ENCODE measurements at regions not wholly inside any gene's neighbourhood (a gene's known extent, or its start where the extent isn't known, plus 50 kb on each side); places are given as distances from the start of the nearest gene placed in this dataset.

GRCh38 chr11:70824605-70825245 is 426.4 kb downstream of the CTTN start:
- no peak for DNase-seq (ENCODE audit: low read depth in 3 of 3)

GRCh38 chr11:70825893-70826540 is 426.4 kb downstream of the SHANK2 start:
- no peak for DNase-seq (ENCODE audit: low read depth in 3 of 3)

- DNase-seq (ENCODE audit: low read depth in 3 of 3) = no peak
Measured at GRCh38 chr11:70826541-70827335, 425.6 kb downstream of the SHANK2 start.

- DNase-seq (ENCODE audit: low read depth in 3 of 3) = no peak
Measured at GRCh38 chr11:70828593-70829082, 423.7 kb downstream of the SHANK2 start.

- no peak for DNase-seq (ENCODE audit: low read depth in 3 of 3)
Measured at GRCh38 chr11:70829134-70829885, 423.1 kb downstream of the SHANK2 start.

GRCh38 chr11:70829886-70830272 is 422.5 kb downstream of the SHANK2 start:
- no peak for DNase-seq (ENCODE audit: low read depth in 3 of 3)

GRCh38 chr11:70833011-70833410 is 419.4 kb downstream of the SHANK2 start:
- no peak for DNase-seq (ENCODE audit: low read depth in 3 of 3)

- DNase-seq (ENCODE audit: low read depth in 3 of 3) = no peak
Measured at GRCh38 chr11:70833554-70833953, 418.8 kb downstream of the SHANK2 start.

GRCh38 chr11:70834277-70834940 is 418.0 kb downstream of the SHANK2 start:
- DNase-seq (ENCODE audit: low read depth in 3 of 3) = no peak

- DNase-seq (ENCODE audit: low read depth in 3 of 3) = no peak
Measured at GRCh38 chr11:70834984-70835560, 417.3 kb downstream of the SHANK2 start.

- no peak for DNase-seq (ENCODE audit: low read depth in 3 of 3)
Measured at GRCh38 chr11:70836071-70836470, 416.3 kb downstream of the SHANK2 start.

- no peak for DNase-seq (ENCODE audit: low read depth in 3 of 3)
Measured at GRCh38 chr11:70838198-70838597, 414.2 kb downstream of the SHANK2 start.

- no peak for DNase-seq (ENCODE audit: low read depth in 3 of 3)
Measured at GRCh38 chr11:70839851-70840250, 412.5 kb downstream of the SHANK2 start.

- no peak for DNase-seq (ENCODE audit: low read depth in 3 of 3)
Measured at GRCh38 chr11:70841264-70841663, 411.1 kb downstream of the SHANK2 start.

- no peak for DNase-seq (ENCODE audit: low read depth in 3 of 3)
Measured at GRCh38 chr11:70842256-70842655, 410.1 kb downstream of the SHANK2 start.

- DNase-seq (ENCODE audit: low read depth in 3 of 3) = no peak
Measured at GRCh38 chr11:70842701-70843100, 409.7 kb downstream of the SHANK2 start.

GRCh38 chr11:70843906-70844305 is 408.5 kb downstream of the SHANK2 start:
- no peak for DNase-seq (ENCODE audit: low read depth in 3 of 3)

GRCh38 chr11:70844387-70844786 is 408.0 kb downstream of the SHANK2 start:
- no peak for DNase-seq (ENCODE audit: low read depth in 3 of 3)

GRCh38 chr11:70845591-70846041 is 406.8 kb downstream of the SHANK2 start:
- no peak for DNase-seq (ENCODE audit: low read depth in 3 of 3)

- no peak for DNase-seq (ENCODE audit: low read depth in 3 of 3)
Measured at GRCh38 chr11:70846781-70847655, 405.4 kb downstream of the SHANK2 start.
